HG03558 (cell line): ENCODE measurements at regions not wholly inside any gene's neighbourhood (a gene's known extent, or its start where the extent isn't known, plus 50 kb on each side); places are given as distances from the start of the nearest gene placed in this dataset.
A peak's percentile ranks its signal among the peaks of the same experiment; 100 is the strongest.
"Not testable (repeated sequence)": the region's sequence is repeated elsewhere in the genome, so short reads cannot be mapped to it uniquely, and the experiment has no call there.

Experiments used
- ATAC-seq: cut with Tn5 transposase; IDR thresholded peaks from one replicate; pipeline ENCODE4 v1.9.1; 2021; ENCODE audit warnings: moderate number of reproducible peaks; ENCODE audit not compliant: unreplicated experiment; ENCODE audit errors: extremely low read depth

GRCh38 chr1:239952348-239953308 lies 139.1 kb upstream of the FMN2 start:
- no peak for ATAC-seq

- no peak for ATAC-seq
Observed at GRCh38 chr1:239954836-239955235, 136.8 kb upstream of the FMN2 start.

- no peak for ATAC-seq
Observed at GRCh38 chr1:239955431-239955830, 136.3 kb upstream of the FMN2 start.

- no peak for ATAC-seq
Observed at GRCh38 chr1:239956263-239956662, 135.4 kb upstream of the FMN2 start.

- ATAC-seq, result no peak
Observed at GRCh38 chr1:239958063-239958462, 133.6 kb upstream of the FMN2 start.

GRCh38 chr1:239960366-239960765 lies 131.3 kb upstream of the FMN2 start:
- ATAC-seq, result no peak

GRCh38 chr1:239963856-239964255 lies 127.8 kb upstream of the FMN2 start:
- ATAC-seq, result no peak

- peak; percentile 92 for ATAC-seq
Observed at GRCh38 chr1:239976130-239976968, 115.3 kb upstream of the FMN2 start.

- no peak for ATAC-seq
Observed at GRCh38 chr1:239977416-239977815, 114.3 kb upstream of the FMN2 start.

GRCh38 chr1:239979456-239979855 lies 112.2 kb upstream of the FMN2 start:
- ATAC-seq, result no peak

GRCh38 chr1:239982762-239983161 lies 108.9 kb upstream of the FMN2 start:
- ATAC-seq, result no peak

GRCh38 chr1:239985044-239985443 lies 106.6 kb upstream of the FMN2 start:
- no peak for ATAC-seq

- no peak for ATAC-seq
Observed at GRCh38 chr1:239987103-239987745, 104.5 kb upstream of the FMN2 start.

- ATAC-seq, result no peak
Observed at GRCh38 chr1:239989990-239990389, 101.7 kb upstream of the FMN2 start.

- not testable (repeated sequence) for ATAC-seq
Observed at GRCh38 chr1:239992566-239992965, 99.1 kb upstream of the FMN2 start.

- ATAC-seq, result no peak
Observed at GRCh38 chr1:239993366-239993765, 98.3 kb upstream of the FMN2 start.

GRCh38 chr1:239995281-239995680 lies 96.4 kb upstream of the FMN2 start:
- ATAC-seq, result no peak

- no peak for ATAC-seq
Observed at GRCh38 chr1:239997160-239997514, 94.5 kb upstream of the FMN2 start.

- no peak for ATAC-seq
Observed at GRCh38 chr1:239997515-239998311, 94.0 kb upstream of the FMN2 start.

GRCh38 chr1:239998312-239998649 lies 93.4 kb upstream of the FMN2 start:
- ATAC-seq, result no peak
